Hematopoietic multipotent progenitor cell (in vitro differentiated cells): ENCODE measurements at regions not wholly inside any gene's neighbourhood (a gene's known extent, or its start where the extent isn't known, plus 50 kb on each side); places are given as distances from the start of the nearest gene placed in this dataset.
A peak's percentile ranks its signal among the peaks of the same experiment; 100 is the strongest.

Experiments used
- DNase-seq, 3 donors: peaks; one replicate each; pipeline ENCODE4 v3.0.0-alpha.2; 2011 to 2015; ENCODE audit warnings: low read depth in 2 of 3, low spot score in 2 of 3

DNA sequence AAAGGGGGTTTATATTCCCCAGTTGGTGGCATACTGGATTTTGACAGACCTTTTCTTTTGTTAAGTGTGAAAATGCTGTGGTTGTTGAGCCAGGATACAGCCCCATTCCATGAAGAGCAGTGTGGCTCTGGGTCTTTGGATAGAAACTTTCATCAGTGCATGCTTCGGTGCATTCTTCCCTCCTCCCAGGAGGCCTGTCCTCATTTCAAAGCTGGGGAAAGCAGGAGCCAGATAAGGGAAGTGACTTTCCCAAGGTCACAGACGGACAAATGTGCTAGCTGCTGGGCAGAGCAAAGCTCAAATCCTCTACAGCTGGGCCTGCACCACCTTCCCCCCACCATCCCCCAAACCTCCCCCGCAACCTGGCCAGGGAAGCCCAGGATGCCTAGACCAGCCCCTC lies 184.5 kb upstream of the NTM start:
- DNase-seq: peak in 1 of 3 donors; percentile 0

DNA sequence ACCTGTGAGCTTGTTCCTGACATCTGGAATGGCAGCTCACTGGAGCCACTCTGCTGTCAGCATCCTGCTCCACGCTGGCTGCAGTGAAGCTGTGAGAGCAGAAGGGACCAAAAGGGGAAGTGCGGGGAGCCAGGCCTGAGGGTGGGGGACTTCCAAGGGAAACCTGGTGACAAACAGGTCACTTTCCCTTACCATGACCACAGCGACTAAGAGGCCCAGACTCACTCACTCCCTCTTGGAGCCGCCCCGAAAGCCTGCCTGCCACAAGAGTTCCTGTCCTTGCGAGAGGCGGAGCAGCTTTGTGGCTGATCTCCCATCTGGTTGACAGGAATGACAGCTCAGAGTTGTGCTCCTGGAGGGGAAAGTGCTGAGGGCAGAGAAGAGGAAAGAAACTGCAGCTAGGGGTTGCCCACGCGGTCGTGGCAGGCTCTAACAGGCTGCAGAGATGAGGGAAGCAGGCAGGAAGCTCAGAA lies 183.8 kb upstream of the NTM start:
- DNase-seq: peak in 2 of 3 donors; percentile 89 to 92

DNA sequence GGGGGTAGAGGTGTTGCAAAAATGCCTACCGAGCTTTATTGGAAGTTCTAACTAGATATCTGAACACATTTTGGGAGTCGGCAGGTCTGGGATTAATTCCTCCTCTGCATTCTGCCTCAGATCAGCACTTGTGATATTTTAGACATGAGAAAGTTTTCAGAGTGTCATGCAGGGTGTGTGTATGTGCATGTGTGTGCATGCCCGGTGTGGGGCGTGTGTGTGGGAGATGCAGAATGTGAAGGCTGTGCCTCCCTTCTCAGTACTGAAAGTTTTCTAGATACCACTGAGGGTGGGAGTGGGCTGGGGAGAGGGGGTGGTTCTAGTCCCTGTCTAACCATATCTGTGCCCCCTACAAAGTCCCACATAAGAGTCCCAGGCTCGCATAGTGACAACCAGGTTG lies 180.0 kb upstream of the NTM start:
- no peak for DNase-seq

DNA sequence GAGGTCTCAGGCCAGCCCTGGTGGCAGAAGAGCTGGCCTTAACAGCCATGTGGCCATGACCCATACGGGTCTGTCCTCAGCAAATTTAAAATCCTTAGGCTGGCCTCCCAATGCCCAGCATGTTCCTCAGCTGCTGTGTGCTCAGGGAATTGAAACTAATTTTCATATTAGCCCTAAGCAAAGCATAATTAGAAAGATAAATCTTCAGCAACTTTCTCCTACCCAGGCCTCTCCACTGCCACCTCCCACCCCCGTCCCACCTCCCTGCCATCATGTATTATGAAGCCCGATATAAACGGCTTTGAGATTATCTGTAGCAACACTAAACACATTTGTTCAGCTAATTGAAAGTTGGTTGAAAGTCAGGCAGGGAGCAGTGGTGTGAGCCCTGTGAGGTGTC lies 178.8 kb upstream of the NTM start:
- DNase-seq: no peak

DNA sequence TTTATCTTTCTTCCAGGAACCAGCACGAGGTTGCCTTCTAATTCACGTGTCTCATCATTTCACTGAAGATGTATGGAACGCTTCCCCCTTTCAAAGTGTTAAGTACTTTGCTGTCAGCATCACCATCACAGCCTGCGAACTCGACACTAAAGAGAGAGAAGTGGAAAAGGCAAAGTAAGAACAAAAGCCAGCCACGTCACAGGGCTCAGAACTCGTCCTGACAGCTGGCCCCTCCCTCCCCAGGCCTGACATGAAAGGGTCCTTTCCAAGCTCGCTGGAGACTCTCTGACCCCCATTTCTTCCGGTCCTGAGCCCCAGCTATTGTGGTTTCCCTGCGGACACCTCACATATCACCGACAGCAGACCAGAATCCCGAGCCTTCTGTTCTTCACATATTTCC lies 177.8 kb upstream of the NTM start:
- DNase-seq: no peak

DNA sequence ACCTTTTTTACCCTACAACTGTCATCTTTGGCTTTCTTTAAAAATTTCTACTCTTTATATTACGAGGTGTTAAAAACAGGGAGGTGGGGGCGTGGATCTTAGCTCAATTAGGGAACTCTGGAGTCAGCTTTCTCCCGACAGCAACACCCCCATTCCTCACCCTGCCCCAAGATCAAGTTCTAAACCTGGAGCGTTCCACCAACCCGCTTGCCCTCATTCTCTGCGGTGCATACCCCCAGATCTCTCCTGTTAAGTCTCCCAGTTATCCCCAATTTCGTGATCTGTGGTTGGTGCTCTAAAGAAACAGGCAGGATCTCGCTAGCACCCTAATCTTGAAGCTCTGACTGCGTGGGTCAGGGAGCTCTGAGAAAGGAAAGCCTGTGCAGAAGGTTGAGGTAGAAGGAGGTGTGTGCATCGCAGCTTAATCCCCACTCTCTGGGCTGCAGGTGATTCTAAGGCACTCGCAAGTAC lies 177.3 kb upstream of the NTM start:
- no peak for DNase-seq

DNA sequence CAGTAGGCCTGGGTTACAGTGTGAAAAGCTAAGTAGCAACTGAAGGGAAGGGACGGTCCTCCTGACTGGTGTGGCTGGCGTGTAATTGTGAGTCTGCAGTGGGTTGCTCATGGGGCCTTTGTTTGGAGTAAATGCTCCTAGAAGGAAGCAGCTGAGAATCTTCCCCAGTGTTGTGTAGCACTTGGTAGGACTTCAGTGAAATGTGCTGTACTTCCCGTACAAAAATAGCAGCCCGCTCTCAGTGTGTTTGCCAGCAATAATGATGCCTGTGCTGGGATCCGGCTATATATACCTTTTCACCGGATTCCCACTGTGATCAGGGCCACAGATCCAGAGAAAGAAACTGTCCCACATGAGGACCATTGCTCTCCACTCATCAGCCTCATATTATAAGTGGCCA lies 175.7 kb upstream of the NTM start:
- no peak for DNase-seq

DNA sequence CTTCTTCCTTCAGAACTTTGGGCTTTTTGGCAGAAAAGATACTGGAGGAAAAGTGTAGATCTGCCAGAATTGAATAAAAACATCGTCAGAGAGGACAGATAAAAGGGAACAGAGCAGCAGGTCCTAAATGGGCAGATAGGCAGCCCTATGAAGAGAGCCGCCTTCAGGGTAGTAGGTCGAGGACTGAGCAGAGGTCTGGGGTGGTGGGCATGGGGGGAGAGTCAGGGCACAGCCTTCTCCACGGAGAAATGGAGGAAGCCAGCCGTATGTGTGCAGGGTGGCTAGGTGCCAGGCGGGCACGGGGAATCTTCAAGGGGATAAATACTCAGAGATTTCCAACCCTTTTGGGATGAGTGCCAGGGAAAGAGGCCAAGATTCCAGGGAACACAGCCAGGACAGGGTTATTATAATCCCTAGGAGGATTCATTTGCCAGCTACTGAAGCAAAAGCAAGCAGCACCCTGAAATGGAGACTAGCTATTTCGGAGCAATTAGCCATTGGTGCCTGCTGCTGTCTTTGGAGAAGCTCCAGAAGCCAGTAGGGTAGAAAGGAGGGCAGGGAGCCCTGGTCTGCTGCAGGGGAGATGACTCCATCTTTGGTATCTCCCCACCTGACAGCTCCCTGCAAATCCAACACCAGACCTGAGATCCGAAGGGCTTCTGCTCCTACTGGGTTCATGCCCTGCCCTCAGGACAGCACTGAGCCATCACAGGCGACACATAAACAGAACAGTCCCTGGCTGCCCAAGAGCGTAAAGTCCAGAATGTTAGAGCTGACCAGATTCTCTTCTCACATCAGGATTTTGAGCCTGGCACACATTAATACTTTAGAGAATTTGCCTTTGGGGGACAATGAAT lies 174.5 kb upstream of the NTM start:
- no peak for DNase-seq

DNA sequence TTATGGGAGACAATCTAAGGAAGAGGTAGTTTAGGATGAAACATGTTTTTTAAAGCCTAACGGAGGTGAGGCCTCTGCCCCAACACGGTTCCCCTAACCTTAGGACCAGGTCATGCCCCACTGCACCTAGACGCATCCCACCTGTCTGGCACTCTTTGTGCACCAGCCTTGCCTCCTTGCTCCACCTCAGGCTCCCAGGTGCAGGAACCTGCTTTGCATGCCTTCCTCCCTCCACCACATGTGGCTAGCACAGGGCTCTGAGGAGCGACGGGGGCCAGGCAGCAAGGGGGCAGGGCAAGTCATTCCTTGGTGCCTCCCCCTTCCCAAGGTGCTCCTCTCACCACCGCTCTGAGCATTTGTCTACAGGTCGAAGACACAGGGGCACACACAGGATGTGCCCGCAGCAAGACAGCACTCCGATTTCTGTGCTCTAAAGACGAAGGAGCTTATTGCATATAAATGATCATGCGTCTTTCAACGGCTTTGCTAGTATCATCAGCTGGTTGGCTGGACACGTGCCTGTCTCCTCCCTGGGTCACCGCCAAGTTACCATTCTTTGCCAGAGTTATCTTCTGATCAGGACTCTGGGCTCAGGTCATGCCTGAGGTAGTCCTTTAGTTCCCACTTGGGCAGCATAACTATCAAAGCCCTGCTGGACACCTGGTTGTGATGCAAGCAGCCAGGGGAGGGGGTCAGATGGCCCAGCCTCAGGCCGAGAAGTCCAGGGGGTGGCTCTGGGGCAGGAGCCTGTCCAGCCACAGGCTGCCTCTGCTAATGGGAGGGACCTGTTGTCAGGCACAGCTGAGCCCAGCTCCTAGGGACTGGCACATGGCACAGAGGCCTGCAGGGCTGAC lies 172.0 kb upstream of the NTM start:
- no peak for DNase-seq

DNA sequence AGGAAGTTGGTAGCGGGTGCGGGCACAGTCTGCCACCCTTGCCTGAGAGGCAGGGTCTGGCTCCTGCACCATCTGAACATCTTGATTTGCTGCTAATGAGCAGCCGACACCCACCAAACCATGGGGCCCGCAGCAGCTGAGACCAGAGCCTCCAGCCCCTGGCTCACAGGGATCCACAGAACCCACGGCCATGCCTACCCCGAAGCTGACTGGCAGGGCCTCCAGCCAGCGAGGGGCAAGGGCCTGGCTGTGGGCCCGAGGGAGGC lies 171.5 kb upstream of the NTM start:
- no peak for DNase-seq

DNA sequence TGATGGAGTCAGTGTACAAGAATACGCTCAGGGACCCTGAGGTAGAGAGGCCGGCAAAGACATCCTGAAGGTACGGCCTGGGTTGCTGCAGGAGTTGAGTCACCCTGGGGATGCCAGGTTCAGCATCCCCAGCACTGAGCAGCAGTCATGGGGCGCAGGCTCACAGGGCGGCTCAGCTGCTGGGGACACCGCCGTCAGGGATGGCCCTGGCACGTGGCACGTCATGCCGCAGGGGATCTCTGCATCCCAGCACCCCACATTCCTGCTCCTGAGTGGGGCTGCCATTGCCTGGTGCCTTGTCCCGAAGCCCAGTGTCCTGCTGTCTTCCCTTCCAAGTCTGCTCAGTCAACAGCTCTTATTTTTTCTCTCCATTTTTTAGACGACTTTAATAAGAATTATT lies 168.7 kb upstream of the NTM start:
- no peak for DNase-seq

DNA sequence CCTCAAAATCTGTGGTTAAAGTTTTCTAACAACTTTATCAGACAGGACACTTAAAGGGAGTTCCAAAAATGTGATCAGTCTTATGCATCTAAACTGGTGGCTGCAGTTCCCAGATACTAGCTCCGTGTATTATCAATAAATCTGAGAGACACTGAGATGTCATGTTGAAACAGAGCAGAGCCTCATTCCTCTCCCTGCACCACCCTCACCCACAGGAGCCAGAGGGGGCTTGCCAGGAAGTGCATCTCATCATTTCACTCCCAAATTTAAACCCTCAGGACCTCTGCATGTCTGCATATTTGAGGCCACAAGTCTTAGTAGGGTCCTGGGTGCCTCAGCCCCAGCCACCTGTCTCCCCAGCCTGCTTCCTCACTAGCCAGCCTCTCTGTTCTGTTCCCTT lies 167.4 kb upstream of the NTM start:
- DNase-seq: no peak

DNA sequence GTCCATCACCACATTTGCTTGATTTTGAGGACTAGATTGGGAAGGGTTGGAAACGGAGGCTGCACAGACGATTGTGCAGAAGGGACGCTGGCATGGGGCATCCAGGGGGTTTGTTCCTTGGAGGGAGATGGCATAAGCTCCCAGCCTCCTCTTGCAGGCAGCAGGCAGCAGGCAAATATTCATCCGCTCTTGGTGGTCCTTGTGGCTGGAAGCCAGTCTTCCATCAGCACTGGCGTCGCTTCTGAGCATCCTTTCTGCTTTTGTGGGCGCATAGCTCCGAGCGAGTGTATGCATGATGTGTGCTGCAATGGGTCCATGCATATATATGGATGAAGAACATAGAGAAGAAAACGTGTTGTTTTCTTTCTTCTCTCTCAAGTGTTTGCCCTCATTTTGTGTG lies 166.1 kb upstream of the NTM start:
- DNase-seq: no peak

DNA sequence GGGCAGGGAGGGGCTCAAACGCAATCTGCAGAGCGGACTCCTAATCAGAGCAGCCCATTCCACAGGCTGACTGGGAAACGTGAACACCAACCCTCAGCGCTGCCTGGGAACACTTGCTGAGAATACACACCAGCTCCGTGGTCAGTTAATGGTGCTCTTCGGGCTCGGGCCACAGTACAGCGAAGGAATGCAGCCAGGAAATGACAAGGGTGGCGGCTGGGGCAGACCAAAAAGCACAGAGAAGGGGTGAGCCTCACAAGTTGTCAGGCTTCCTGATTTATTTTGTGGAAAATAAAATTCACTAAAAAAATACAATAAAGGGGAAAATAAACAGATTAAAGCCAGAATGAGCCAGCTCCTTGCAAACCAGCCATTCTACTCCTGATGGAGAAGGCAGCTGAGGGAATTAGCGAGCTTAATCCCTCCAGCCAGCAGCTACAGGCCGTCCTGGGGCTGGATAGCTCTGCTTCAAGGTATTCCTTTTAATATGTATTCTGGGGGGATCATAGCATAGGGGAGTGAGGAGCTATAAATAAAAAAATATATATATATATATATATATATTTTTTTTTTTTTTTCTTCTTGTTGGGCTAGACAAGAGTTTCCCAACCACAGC lies 165.5 kb upstream of the NTM start:
- DNase-seq: no peak

DNA sequence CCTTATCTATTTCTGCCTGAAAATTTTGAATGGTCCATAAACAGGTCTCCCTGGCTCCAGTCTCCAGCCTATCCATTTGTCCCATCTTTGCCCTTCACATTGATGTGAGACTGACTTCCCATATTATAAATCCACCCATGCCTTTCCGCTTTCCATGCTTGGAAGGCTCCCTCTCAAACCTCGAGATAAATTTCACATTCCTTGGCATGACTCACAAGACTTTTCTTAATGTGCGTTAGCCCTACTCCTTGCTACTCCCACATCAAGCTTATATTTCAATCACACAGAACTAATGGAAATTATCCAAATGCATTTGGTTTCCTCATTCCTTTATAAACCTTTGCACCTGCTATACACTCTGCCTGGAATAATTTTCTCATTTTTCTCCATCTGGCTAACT lies 163.7 kb upstream of the NTM start:
- no peak for DNase-seq

DNA sequence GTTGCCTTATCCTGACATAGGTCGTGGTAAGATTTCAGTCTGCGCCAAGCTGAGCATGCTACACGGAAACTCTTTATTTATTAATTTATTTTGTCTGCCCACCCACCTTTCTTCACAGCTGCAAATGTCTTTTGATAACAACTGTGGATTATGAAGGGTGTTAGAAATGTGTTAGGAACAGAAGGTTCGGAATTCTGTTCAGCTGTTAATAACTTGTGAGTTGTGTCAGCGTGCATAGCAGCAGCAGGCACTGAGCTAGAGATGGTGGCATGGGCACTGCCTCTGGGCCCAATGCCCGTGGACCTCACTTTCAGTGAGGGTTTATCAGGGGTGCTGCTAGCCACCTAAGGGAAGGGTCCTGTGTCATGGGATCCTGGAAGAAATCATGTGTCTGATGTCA lies 162.5 kb upstream of the NTM start:
- DNase-seq: no peak

DNA sequence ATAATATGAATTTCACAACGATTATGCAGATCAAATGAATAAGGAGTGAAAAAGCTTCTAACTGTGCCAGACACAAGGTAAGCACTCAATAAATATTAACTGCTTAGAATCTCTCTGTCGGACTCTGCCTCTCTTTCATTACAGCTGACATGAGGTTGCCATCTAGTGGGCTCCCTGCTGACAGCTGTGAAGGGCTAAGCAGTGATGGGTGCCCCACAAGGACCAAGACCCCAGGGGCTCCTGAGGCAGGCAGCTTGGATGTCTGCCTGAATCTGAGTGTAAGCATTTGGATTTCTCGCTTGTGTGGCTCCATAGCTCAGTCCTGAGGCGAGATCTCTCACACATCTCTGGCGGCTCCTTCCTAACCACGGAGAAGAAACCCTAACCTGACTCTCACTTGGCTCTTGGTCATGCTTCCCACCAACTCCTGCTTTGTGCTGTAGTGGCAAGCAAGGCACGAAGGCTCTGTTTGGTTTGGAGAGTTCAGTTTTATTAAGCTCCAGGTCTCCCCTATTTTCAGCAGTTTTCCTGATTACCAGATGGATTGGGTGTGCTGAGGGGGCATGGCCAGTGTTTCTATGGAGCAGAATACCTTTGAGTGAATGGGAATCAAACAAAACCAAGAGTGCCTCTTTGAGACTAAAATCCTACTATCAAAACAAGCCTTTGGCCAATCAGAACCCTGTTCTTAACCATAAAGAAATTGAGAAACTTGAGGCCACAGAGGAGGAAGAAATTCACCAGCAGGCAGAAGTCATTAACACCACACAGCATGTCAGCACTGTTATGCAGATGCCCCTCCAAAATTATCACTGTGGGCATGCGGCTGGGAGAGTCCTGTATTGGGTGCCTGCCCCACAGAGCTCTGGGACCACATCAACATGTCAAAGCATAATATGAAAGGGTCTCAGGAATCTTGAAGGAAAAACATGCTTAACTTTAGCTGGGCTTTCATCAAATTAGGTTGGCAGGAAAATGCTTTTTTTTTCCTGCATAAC lies 152.8 kb upstream of the NTM start:
- DNase-seq: peak in 2 of 3 donors; percentile 1 to 28

DNA sequence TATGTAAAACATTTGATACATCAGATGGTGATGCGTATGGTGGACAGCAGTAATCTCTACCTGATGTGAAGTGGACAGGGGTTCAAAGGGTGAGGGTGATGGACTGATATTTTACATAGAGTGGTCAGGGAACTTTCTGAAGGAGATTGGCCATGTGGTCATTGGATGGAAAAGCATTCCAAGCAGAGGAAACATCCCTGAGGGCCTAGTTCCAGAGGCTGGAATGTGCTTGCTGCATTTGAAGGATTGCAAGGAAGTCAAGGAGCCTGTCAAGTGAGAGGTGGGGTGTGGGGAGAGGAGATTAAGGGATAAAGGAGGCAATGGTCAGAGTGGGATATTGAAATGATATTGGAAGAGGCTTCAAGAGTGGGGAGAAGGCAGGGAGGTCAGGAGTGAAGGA lies 151.9 kb upstream of the NTM start:
- no peak for DNase-seq

DNA sequence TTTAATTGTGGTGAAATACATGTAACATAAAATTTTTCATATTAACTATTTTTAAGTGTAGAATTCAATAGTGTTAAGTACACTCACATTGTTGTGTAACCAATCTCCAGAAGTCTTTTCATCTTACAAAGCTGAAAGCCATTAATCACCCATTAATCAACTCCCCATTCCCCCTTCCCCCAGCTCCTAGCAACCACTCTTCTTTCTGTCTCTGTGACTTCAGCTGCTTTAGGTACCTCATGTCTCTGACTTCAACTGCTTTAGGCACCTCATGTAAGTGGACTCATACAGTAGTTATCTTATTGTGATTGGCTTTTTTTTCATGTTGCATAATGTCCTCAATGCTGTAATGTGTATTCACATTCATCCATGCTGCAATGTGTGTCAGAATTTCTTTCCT lies 150.8 kb upstream of the NTM start:
- no peak for DNase-seq

DNA sequence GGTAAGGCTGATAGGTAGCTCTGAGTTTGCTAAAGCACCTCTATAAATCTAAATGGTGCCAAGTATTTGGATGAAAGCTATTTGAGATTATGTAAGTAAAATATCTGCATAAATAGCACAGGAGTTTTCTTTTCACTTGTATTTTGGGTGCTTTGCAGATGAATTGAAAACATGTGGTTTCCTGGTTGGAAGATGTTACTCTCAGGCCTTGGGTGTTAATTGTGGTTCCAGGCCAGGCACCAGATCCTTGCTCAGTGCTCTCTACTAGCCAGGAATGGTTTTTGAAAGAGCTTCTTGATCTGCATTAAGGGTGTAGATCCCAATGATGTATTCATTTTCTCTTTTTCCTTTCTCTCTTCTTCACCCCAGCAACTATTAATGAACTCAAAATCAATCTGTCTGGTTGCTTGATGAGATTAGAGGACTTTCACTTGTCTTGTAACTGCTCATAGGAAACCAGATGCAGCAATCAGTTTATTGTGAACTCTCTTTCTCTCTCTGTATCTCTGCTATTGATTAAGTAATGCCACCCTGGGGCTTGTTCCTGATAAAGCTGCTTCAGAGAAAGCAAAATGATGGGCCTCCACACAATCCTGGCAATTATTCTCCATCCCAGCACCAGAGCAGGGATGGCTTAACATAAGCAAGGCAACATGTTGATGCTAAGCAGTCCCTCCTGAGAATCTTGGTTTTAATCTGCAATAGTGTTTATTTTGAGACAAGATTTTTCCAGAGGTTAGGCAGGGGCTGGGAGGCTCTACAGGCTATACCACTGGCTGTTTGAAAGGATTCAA lies 147.0 kb upstream of the NTM start:
- no peak for DNase-seq
